ENCODE measurements at regions not wholly inside any gene's neighbourhood (a gene's known extent, or its start where the extent isn't known, plus 50 kb on each side); places are given as distances from the start of the nearest gene placed in this dataset.
A peak's percentile ranks its signal among the peaks of the same experiment; 100 is the strongest.

DNA sequence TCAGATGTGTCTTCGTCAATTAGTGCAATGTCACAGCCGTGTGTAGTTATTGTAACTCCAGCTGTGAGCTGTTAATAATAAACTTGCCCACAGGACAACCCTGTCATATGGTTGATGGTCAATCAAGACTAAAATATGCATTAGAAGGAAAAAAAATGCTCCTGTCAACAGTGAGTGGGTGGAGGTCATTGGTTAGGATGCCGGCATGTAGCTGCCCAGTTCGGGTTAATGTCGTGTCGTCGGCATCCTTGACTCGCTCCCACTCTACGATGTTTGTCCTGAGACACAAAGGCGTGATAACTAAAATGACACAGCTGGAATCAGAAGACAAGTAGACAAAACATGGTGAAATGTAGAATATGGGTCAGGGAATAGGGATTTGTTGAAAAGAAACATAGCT is 442.8 kb upstream of the NPVF start:
- H3K4me3 ChIP-seq, result no peak overlapping the region
- DNase-seq, result no peak
- no peaks in the 10 kb centered on the region for H3K4me1 ChIP-seq
- no peaks in the 10 kb centered on the region for H3K27me3 ChIP-seq
- H3K27ac ChIP-seq, result peak overlapping the region in 2 of 4 donors; percentile 18 to 68
- H3K9me3 ChIP-seq, result no peaks in the 10 kb centered on the region
- no peaks in the 10 kb centered on the region for H3K36me3 ChIP-seq
- TF ChIP-seq, protein P1, sequence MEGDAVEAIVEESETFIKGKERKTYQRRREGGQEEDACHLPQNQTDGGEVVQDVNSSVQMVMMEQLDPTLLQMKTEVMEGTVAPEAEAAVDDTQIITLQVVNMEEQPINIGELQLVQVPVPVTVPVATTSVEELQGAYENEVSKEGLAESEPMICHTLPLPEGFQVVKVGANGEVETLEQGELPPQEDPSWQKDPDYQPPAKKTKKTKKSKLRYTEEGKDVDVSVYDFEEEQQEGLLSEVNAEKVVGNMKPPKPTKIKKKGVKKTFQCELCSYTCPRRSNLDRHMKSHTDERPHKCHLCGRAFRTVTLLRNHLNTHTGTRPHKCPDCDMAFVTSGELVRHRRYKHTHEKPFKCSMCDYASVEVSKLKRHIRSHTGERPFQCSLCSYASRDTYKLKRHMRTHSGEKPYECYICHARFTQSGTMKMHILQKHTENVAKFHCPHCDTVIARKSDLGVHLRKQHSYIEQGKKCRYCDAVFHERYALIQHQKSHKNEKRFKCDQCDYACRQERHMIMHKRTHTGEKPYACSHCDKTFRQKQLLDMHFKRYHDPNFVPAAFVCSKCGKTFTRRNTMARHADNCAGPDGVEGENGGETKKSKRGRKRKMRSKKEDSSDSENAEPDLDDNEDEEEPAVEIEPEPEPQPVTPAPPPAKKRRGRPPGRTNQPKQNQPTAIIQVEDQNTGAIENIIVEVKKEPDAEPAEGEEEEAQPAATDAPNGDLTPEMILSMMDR (IDR thresholded peaks at IDR 0.05), result no peak
- TF ChIP-seq POLR2A (IDR thresholded peaks at IDR 0.05), result no peak

DNA sequence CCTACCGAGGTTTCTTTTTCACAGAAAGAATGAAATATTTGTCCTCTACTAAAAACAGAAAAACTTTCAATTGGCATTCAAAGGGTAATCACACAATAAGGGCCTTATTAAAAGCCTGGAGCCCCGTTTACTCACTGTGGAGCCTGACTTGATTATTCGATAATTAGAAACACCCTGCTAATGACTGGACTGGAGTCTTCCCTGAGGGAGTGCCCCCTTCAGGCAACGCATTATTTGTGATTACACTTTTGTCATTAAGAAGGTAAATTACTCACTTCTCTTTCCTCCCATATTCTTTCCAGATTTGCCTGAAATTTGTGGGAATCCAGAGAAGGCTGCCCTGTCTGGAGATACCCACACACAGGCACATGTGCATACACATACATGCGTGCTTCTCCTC is 444.2 kb upstream of the NPVF start:
- H3K36me3 ChIP-seq, result no peaks in the 10 kb centered on the region
- H3K4me1 ChIP-seq, result no peaks in the 10 kb centered on the region
- no peak for TF ChIP-seq POLR2A (IDR thresholded peaks at IDR 0.05)
- TF ChIP-seq, protein P1 (IDR thresholded peaks at IDR 0.05), result no peak
- H3K9me3 ChIP-seq, result no peaks in the 10 kb centered on the region
- H3K27ac ChIP-seq, result no peak overlapping the region
- no peaks in the 10 kb centered on the region for H3K27me3 ChIP-seq
- no peak for DNase-seq
- H3K4me3 ChIP-seq, result no peak overlapping the region

DNA sequence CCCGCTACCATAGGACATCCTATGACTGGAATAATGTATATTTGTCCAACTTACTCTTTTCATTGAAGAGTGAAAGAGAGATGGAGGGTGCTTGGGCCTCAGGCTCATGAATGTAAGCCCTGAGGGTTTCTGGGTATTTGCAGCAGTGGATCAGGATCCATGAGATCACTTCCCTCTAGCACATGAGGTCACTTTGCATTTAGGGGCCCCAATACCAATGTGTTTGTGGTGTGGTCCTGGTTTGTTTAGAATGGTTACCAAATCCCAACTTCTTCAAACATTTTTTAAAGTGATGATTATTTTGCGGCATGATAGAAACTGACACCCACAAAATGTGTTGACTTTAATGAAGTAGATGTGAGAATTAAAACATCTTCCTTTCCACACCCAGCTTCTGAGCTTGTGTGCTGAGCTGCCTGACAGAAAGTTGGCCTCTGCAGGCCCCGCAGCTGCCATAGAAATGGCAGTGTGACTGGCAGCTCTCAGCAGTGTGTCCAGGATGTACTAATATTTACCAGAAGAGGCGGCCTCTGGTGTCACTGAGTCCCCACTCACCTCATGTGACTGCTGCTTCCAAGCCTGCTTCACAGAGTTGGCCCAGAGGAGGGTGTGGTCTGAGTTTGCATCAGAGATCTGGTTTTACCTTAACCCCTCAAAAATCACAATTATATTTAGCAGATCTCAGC is 447.6 kb upstream of the NPVF start:
- no peak for DNase-seq
- Histone ChIP-seq H3K27ac (no peak overlapping the region), H3K36me3 (no peaks in the 10 kb centered on the region), H3K4me3 (no peak overlapping the region), H3K4me1 (no peaks in the 10 kb centered on the region), H3K27me3 (no peaks in the 10 kb centered on the region), H3K9me3 (no peaks in the 10 kb centered on the region)
- TF ChIP-seq, protein P1 (IDR thresholded peaks at IDR 0.05), result no peak
- no peak for TF ChIP-seq POLR2A (IDR thresholded peaks at IDR 0.05)

DNA sequence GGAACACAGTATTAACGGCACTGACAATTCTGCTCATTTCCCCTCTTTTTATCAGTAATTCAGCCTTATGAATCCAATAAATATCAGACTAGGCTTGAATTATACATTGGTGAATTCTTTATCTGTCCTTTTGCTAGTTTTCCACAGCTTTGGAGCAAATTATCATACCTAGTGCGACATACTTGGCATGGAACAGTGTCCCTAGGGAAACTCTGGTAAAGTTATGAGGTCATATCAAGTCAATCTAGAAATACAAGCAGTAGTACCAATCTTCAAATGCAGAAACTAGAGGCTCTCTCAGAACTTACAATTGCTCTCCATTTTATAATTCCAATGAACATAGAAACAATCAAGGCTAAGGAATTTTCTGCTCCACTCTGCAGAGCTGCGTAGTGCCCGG is 449.3 kb upstream of the NPVF start:
- no peaks in the 10 kb centered on the region for H3K27me3 ChIP-seq
- DNase-seq, result no peak
- H3K4me3 ChIP-seq, result no peak overlapping the region
- no peaks in the 10 kb centered on the region for H3K4me1 ChIP-seq
- no peak overlapping the region for H3K27ac ChIP-seq
- H3K36me3 ChIP-seq, result no peaks in the 10 kb centered on the region
- no peak for TF ChIP-seq POLR2A (IDR thresholded peaks at IDR 0.05)
- TF ChIP-seq, protein P1 (IDR thresholded peaks at IDR 0.05), result no peak
- no peaks in the 10 kb centered on the region for H3K9me3 ChIP-seq

DNA sequence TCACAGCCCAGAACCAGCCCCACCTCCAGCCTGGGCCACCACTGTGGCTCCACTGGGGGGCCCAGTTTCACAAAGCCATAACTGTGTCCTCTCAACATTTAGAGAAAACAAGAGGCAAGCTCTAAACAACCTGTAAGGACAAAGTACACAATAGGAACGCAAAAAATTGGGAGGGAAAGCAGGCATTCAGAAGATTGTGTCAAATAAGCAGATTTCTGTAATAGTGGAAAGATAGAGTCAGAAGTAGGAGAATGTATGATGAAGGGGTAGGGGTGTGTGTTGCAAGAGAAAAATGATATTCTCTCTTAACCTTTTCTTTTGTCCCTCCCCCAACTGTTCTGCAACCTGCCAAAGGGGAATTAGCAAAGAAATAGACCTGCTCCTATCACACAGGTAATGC is 449.9 kb upstream of the NPVF start:
- H3K27ac ChIP-seq, result no peak overlapping the region
- no peak overlapping the region for H3K4me3 ChIP-seq
- no peaks in the 10 kb centered on the region for H3K36me3 ChIP-seq
- DNase-seq, result no peak
- TF ChIP-seq, protein P1 (IDR thresholded peaks at IDR 0.05), result no peak
- TF ChIP-seq POLR2A (IDR thresholded peaks at IDR 0.05), result no peak
- no peaks in the 10 kb centered on the region for H3K9me3 ChIP-seq
- H3K4me1 ChIP-seq, result no peaks in the 10 kb centered on the region
- no peaks in the 10 kb centered on the region for H3K27me3 ChIP-seq

DNA sequence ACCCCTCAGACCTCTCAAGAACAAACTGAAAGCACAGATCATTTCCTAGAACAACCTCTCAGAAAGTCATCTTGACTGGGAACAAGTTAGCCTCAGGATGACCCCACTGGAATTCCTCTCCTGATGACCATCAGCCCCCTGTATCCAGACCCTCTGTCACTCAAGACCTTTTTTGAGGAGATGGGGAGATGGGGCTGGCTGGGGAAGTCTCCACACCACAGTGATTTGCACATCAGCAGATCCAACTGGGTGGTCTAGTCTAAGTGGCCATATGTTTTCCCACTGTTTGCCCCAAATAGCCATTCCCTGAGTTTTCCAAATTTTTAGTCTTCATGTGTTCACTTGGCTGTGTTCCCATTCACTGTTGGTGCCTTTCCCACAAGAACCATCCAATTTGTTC is 452.4 kb upstream of the NPVF start:
- no peaks in the 10 kb centered on the region for H3K36me3 ChIP-seq
- H3K27ac ChIP-seq, result no peak overlapping the region
- H3K27me3 ChIP-seq, result no peaks in the 10 kb centered on the region
- TF ChIP-seq, protein P1 (IDR thresholded peaks at IDR 0.05), result no peak
- no peak overlapping the region for H3K4me3 ChIP-seq
- no peak for DNase-seq
- H3K9me3 ChIP-seq, result no peaks in the 10 kb centered on the region
- no peaks in the 10 kb centered on the region for H3K4me1 ChIP-seq

Measured in Peyer's patch (tissue), 4 donors.